Right lobe of liver (tissue), 4 donors: ENCODE measurements at regions not wholly inside any gene's neighbourhood (a gene's known extent, or its start where the extent isn't known, plus 50 kb on each side); places are given as distances from the start of the nearest gene placed in this dataset.

ENCODE experiments used
- CTCF ChIP-seq, 4 donors: fragments of 200-600 bp in 3 of 4; fragments of 450-650 bp in 1 of 4; IDR thresholded peaks; one replicate each; pipeline versions ENCODE4 v1.5.1 to v1.8.0; 2016 to 2022; ENCODE audit warnings: antibody characterized with exemption in 4 of 4, mild to moderate bottlenecking in 2 of 4
- POLR2A ChIP-seq: fragments of 450-650 bp; IDR thresholded peaks from one replicate; pipeline ENCODE4 v1.6.1; 2017; ENCODE audit warnings: antibody characterized with exemption, mild to moderate bottlenecking
- donor health status: DM: no; HTN: no; CAD: no.
- donor health status: DM: no; HTN: no; CAD: no.
- donor health status: DM: no; HTN: yes; CAD: no.

- TF ChIP-seq CTCF (IDR thresholded peaks at IDR 0.05) (no peak), POLR2A (no peak)
Measured at GRCh38 chr9:14014218-14014617, 299.7 kb downstream of the NFIB start.
